Sigmoid colon (tissue), 4 donors: ENCODE measurements at regions not wholly inside any gene's neighbourhood (a gene's known extent, or its start where the extent isn't known, plus 50 kb on each side); places are given as distances from the start of the nearest gene placed in this dataset.

Experiments
- EP300 ChIP-seq, 4 donors: sonication (generic); formaldehyde crosslinking; IDR thresholded peaks; one replicate each; pipeline ENCODE4 v1.6.1; 2017; ENCODE audit warnings: antibody characterized with exemption in 4 of 4
- POLR2A ChIP-seq, 2 donors: fragments of 450-650 bp; IDR thresholded peaks; one replicate each; pipeline ENCODE4 v1.6.1; 2016; ENCODE audit warnings: antibody characterized with exemption in 2 of 2, mild to moderate bottlenecking in 2 of 2, moderate library complexity in 2 of 2
- POLR2AphosphoS5 ChIP-seq, 4 donors: sonication (generic); formaldehyde crosslinking; IDR thresholded peaks; one replicate each; pipeline ENCODE4 v1.6.1; 2017; ENCODE audit warnings: antibody characterized with exemption in 4 of 4
- TF ChIP-seq, protein P1 (sequence below), 4 experiments: fragments of 450-650 bp in 3 of 4; fragments of 200-600 bp in 1 of 4; IDR thresholded peaks; one replicate each; pipeline ENCODE4 v1.5.1; 2016 to 2019; ENCODE audit warnings: antibody characterized with exemption in 4 of 4, mild to moderate bottlenecking in 3 of 4, moderate library complexity in 2 of 4

DNA sequence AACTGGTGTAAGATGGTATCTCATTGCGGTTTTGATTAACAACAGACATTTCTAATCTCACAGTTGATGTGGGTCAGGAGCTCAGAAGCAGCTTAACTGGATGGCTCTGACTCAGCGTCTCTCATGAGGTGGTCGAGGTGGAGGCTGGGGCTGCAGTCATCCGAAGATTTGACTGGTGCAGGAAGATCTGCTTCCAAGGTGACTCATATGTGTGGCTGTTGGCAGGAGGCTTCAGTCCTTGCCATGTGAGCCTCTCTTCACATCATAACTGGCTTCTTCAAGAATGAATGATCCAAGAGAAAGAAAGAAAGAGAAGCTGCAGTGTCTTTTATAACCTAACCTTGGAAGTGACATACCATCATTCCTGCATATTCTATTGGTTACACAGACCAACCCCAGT is 376.1 kb downstream of the SEC14L1 start:
- TF ChIP-seq, protein P1, sequence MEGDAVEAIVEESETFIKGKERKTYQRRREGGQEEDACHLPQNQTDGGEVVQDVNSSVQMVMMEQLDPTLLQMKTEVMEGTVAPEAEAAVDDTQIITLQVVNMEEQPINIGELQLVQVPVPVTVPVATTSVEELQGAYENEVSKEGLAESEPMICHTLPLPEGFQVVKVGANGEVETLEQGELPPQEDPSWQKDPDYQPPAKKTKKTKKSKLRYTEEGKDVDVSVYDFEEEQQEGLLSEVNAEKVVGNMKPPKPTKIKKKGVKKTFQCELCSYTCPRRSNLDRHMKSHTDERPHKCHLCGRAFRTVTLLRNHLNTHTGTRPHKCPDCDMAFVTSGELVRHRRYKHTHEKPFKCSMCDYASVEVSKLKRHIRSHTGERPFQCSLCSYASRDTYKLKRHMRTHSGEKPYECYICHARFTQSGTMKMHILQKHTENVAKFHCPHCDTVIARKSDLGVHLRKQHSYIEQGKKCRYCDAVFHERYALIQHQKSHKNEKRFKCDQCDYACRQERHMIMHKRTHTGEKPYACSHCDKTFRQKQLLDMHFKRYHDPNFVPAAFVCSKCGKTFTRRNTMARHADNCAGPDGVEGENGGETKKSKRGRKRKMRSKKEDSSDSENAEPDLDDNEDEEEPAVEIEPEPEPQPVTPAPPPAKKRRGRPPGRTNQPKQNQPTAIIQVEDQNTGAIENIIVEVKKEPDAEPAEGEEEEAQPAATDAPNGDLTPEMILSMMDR (IDR thresholded peaks at IDR 0.05), result no peak
- TF ChIP-seq POLR2AphosphoS5 (IDR thresholded peaks at IDR 0.05) (no peak), EP300 (IDR thresholded peaks at IDR 0.05) (no peak), POLR2A (IDR thresholded peaks at IDR 0.05) (no peak)
